SK-N-SH (cell line): ENCODE measurements at regions not wholly inside any gene's neighbourhood (a gene's known extent, or its start where the extent isn't known, plus 50 kb on each side); places are given as distances from the start of the nearest gene placed in this dataset.

Source experiments
- CTCF ChIA-PET: fragments of 300-600, 350-600 bp; formaldehyde crosslinking; extraction: SDS; loops from one replicate; lab custom pipeline; 2021; lab: Yijun Ruan, JAX
- POLR2A ChIA-PET: fragments of 350-600 bp; sonication (Branson Sonifier 250); formaldehyde crosslinking; extraction: SDS; loops from one replicate; lab custom pipeline; 2020; ENCODE audit warnings: antibody characterized with exemption, inconsistent platforms; lab: Yijun Ruan, JAX
- DNase-seq: peaks from one replicate; pipeline ENCODE4 v3.0.0; 2012
- H2AFZ ChIP-seq: fragments of 200-600 bp; sonication (generic); 2 replicates; pipeline ENCODE4 v1.8.1; 2016; ENCODE audit warnings: antibody characterized with exemption, mild to moderate bottlenecking, low read depth
- H3F3A ChIP-seq: fragments of 200-600 bp; sonication (generic); replicated peaks from 2 replicates; pipeline ENCODE3; 2016; ENCODE audit warnings: antibody characterized with exemption, mild to moderate bottlenecking; ENCODE audit not compliant: insufficient read depth
- H3K27ac ChIP-seq, 2 experiments: fragments of 200-500 bp in 1 of 2; fragments of 200-600 bp in 1 of 2; sonication (Bioruptor generic) in 1 of 2; sonication (generic), shearing (Covaris generic) in 1 of 2; 2 replicates each; pipeline versions ENCODE4 v1.5.1 to v1.6.1; 2014 to 2016; ENCODE audit warnings: low read depth in 2 of 2, inconsistent platforms in 1 of 2, low read length in 1 of 2, mild to moderate bottlenecking in 1 of 2, mixed read lengths in 1 of 2
- H3K27me3 ChIP-seq: fragments of 200-600 bp; sonication (generic), shearing (Covaris generic); 2 replicates; pipeline ENCODE4 v1.6.1; 2016; ENCODE audit warnings: mixed run types; ENCODE audit not compliant: insufficient read depth
- H3K36me3 ChIP-seq, 2 experiments: fragments of 200-500 bp in 1 of 2; fragments of 200-600 bp in 1 of 2; sonication (Bioruptor generic) in 1 of 2; sonication (generic) in 1 of 2; replicated peaks in 1 of 2; 2 replicates each; pipeline versions ENCODE3 to v1.5.1; 2014 to 2016; ENCODE audit warnings: low read length in 1 of 2, mild to moderate bottlenecking in 1 of 2; ENCODE audit not compliant: insufficient read depth in 2 of 2, control insufficient read depth in 1 of 2
- H3K4me1 ChIP-seq, 2 experiments: fragments of 200-500 bp in 1 of 2; fragments of 200-600 bp in 1 of 2; sonication (Bioruptor generic) in 1 of 2; sonication (generic), shearing (Covaris generic) in 1 of 2; 2 replicates each; pipeline versions ENCODE4 v1.5.1 to v1.6.1; 2014 to 2016; ENCODE audit warnings: low read depth in 1 of 2, low read length in 1 of 2, mixed run types in 1 of 2; ENCODE audit not compliant: insufficient read depth in 2 of 2, control insufficient read depth in 1 of 2
- H3K4me2 ChIP-seq: fragments of 200-600 bp; sonication (generic), shearing (Covaris generic); 2 replicates; pipeline ENCODE4 v1.6.1; 2017; ENCODE audit warnings: mixed run types
- H3K4me3 ChIP-seq, 2 experiments: fragments of 200-500 bp in 1 of 2; fragments of 200-600 bp in 1 of 2; sonication (Bioruptor generic) in 1 of 2; sonication (generic), shearing (Covaris generic) in 1 of 2; 2 replicates each; pipeline versions ENCODE4 v1.5.1 to v1.8.1; 2014 to 2016; ENCODE audit warnings: low read depth in 2 of 2, inconsistent platforms in 1 of 2, low read length in 1 of 2, mild to moderate bottlenecking in 1 of 2, mixed read lengths in 1 of 2, moderate library complexity in 1 of 2
- H3K79me2 ChIP-seq: fragments of 200-600 bp; sonication (generic); 2 replicates; pipeline ENCODE4 v1.8.1; 2017; ENCODE audit warnings: mild to moderate bottlenecking; ENCODE audit not compliant: insufficient read depth
- H3K9ac ChIP-seq: fragments of 200-600 bp; sonication (generic); 2 replicates; pipeline ENCODE4 v1.6.1; 2017; ENCODE audit warnings: mixed run types
- H3K9me2 ChIP-seq: fragments of 200-600 bp; sonication (generic); 2 replicates; pipeline ENCODE4 v1.6.1; 2017; ENCODE audit warnings: mixed run types
- H3K9me3 ChIP-seq: fragments of 200-600 bp; sonication (generic); 2 replicates; pipeline ENCODE4 v1.6.1; 2017; ENCODE audit warnings: mixed run types, mild to moderate bottlenecking, moderate library complexity
- H4K20me1 ChIP-seq: fragments of 200-600 bp; sonication (generic); 2 replicates; pipeline ENCODE4 v1.6.1; 2017; ENCODE audit warnings: mild to moderate bottlenecking, mixed run types; ENCODE audit not compliant: insufficient read depth
- ELF1 ChIP-seq: IDR thresholded peaks from 2 replicates; pipeline ENCODE4 v1.4.0; 2012
- EZH2phosphoT487 ChIP-seq: fragments of 200-600 bp; sonication (generic); IDR thresholded peaks from 2 replicates; pipeline ENCODE4 v1.6.1; 2017; ENCODE audit warnings: low read depth, mixed run types, mild to moderate bottlenecking, antibody characterized with exemption, moderate library complexity, borderline replicate concordance
- FOSL2 ChIP-seq: IDR thresholded peaks from 2 replicates; pipeline ENCODE4 v1.4.0; 2012; ENCODE audit warnings: low read depth, mild to moderate bottlenecking, moderate library complexity, borderline replicate concordance
- FOXM1 ChIP-seq: IDR thresholded peaks from 2 replicates; pipeline ENCODE4 v1.4.0; 2012; ENCODE audit warnings: low read depth, mild to moderate bottlenecking
- GABPA ChIP-seq: IDR thresholded peaks from 2 replicates; pipeline ENCODE4 v1.4.0; 2012; ENCODE audit warnings: low read depth, mild to moderate bottlenecking
- GATA2 ChIP-seq: sonication (generic); formaldehyde crosslinking; IDR thresholded peaks from 2 replicates; pipeline ENCODE4 v1.5.0; 2020; ENCODE audit warnings: mild to moderate bottlenecking, missing genetic modification reagents
- JUND ChIP-seq: IDR thresholded peaks from 2 replicates; pipeline ENCODE4 v1.4.0; 2012
- MEF2A ChIP-seq: IDR thresholded peaks from 2 replicates; pipeline ENCODE4 v1.4.0; 2012; ENCODE audit warnings: low read depth, borderline replicate concordance
- RCOR1 ChIP-seq: fragments of 150-350 bp; IDR thresholded peaks from 2 replicates; pipeline ENCODE4 v1.6.1; 2017; ENCODE audit warnings: antibody characterized with exemption, low read length
- RFX5 ChIP-seq: IDR thresholded peaks from 2 replicates; pipeline ENCODE4 v1.6.1; 2012; ENCODE audit warnings: mild to moderate bottlenecking, improper control_type of control experiment, low read length
- TAF1 ChIP-seq: IDR thresholded peaks from 2 replicates; pipeline ENCODE4 v1.6.1; 2012; ENCODE audit warnings: low read depth, mild to moderate bottlenecking, low read length, moderate library complexity, borderline replicate concordance
- TCF12 ChIP-seq: IDR thresholded peaks from 2 replicates; pipeline ENCODE4 v1.4.0; 2012
- YY1 ChIP-seq: IDR thresholded peaks from 2 replicates; pipeline ENCODE4 v1.4.0; 2012; ENCODE audit warnings: low read depth, mild to moderate bottlenecking
- WGBS: methylation state at CpG from one replicate; pipeline ENCODE4 v1.1.6; 2017; ENCODE audit warnings: low lambda C conversion rate; 5-methylcytosine and 5-hydroxymethylcytosine counted together
- TF ChIP-seq, protein P1 (sequence below): fragments of 200-600 bp; sonication (generic); IDR thresholded peaks from 2 replicates; pipeline ENCODE4 v1.6.1; 2017; ENCODE audit warnings: antibody characterized with exemption, mild to moderate bottlenecking, moderate library complexity
- TF ChIP-seq, protein P2 (sequence below): IDR thresholded peaks from 2 replicates; pipeline ENCODE4; 2012
- TF ChIP-seq, protein P3 (sequence below): IDR thresholded peaks from 2 replicates; pipeline ENCODE4 v1.4.0; 2012; ENCODE audit warnings: low read depth

DNA sequence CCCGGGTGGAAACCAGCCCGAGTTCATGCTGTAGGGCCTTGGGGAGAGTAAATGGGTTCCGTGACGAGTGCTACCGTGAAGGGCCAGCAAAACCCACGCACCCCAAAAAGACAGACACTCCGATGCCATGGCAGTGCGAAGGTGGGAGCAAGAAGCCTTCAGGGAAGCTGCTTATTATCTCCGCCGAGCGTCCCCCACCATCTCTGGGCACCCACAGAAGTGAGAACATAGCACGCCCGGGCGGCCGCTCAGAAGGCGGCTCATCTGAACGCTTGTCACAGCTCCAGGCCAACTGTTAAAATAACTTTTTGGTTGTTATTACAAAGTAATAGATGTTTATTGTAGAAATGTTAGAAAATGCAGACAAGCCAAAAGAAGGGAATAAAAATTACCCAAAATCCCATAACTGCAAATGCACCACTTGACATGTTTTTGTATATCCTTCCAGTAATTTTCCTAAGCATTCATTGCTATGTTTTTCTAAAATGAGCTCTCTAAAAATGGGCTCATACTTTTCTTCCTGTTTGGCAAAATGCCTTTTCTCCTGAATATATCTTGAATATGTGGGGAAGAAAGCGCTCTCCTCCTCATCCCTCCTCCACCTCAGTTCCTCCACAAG lies 234.9 kb downstream of the NPHP4 start:
- TF ChIP-seq RCOR1 (no peak), GATA2 (no peak), FOSL2 (no peak), EZH2phosphoT487 (no peak), YY1 (no peak), MEF2A (no peak), TAF1 (no peak), GABPA (no peak), FOXM1 (no peak), JUND (no peak), TCF12 (no peak), ELF1 (no peak), RFX5 (no peak)
- TF ChIP-seq, protein P1, sequence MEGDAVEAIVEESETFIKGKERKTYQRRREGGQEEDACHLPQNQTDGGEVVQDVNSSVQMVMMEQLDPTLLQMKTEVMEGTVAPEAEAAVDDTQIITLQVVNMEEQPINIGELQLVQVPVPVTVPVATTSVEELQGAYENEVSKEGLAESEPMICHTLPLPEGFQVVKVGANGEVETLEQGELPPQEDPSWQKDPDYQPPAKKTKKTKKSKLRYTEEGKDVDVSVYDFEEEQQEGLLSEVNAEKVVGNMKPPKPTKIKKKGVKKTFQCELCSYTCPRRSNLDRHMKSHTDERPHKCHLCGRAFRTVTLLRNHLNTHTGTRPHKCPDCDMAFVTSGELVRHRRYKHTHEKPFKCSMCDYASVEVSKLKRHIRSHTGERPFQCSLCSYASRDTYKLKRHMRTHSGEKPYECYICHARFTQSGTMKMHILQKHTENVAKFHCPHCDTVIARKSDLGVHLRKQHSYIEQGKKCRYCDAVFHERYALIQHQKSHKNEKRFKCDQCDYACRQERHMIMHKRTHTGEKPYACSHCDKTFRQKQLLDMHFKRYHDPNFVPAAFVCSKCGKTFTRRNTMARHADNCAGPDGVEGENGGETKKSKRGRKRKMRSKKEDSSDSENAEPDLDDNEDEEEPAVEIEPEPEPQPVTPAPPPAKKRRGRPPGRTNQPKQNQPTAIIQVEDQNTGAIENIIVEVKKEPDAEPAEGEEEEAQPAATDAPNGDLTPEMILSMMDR = no peak
- TF ChIP-seq, protein P2, sequence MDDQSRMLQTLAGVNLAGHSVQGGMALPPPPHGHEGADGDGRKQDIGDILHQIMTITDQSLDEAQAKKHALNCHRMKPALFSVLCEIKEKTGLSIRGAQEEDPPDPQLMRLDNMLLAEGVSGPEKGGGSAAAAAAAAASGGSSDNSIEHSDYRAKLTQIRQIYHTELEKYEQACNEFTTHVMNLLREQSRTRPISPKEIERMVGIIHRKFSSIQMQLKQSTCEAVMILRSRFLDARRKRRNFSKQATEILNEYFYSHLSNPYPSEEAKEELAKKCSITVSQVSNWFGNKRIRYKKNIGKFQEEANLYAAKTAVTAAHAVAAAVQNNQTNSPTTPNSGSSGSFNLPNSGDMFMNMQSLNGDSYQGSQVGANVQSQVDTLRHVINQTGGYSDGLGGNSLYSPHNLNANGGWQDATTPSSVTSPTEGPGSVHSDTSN = no peak
- TF ChIP-seq, protein P3, sequence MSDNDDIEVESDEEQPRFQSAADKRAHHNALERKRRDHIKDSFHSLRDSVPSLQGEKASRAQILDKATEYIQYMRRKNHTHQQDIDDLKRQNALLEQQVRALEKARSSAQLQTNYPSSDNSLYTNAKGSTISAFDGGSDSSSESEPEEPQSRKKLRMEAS = no peak
- no peak overlapping the region for H2AFZ ChIP-seq
- ChIA-PET POLR2A (no interaction called here), CTCF (interaction anchor here (1.3 to 1.5 kb wide), 2 partner anchors 12 to 247 kb away, joined by 4 to 7 read pairs; no protein-coding TSS in a partner anchor)
- no peaks in the 10 kb centered on the region for H3F3A ChIP-seq
- H3K9me2 ChIP-seq = no peaks in the 10 kb centered on the region
- no peaks in the 10 kb centered on the region for H3K27me3 ChIP-seq
- H3K4me3 ChIP-seq = no peak overlapping the region
- WGBS = 76% methylated on average over 11 of the region's 18 CpGs
- no peaks in the 10 kb centered on the region for H3K9me3 ChIP-seq
- no peak overlapping the region for H3K4me2 ChIP-seq
- no peaks in the 10 kb centered on the region for H3K79me2 ChIP-seq
- DNase-seq = no peak
- H3K4me1 ChIP-seq = peaks cover 0 to 8% of the 10 kb centered on the region in 2 experiments; a peak in 1 of 4 replicates
- no peaks in the 10 kb centered on the region for H3K36me3 ChIP-seq
- no peak overlapping the region for H3K9ac ChIP-seq
- no peaks in the 10 kb centered on the region for H4K20me1 ChIP-seq
- no peak overlapping the region for H3K27ac ChIP-seq
